HG03135 (cell line): ENCODE measurements at regions not wholly inside any gene's neighbourhood (a gene's known extent, or its start where the extent isn't known, plus 50 kb on each side); places are given as distances from the start of the nearest gene placed in this dataset.

ENCODE experiments used
- ATAC-seq: cut with Tn5 transposase; IDR thresholded peaks from one replicate; pipeline ENCODE4 v1.9.1; 2021; ENCODE audit warnings: mild to moderate bottlenecking, moderate library complexity; ENCODE audit not compliant: unreplicated experiment

- ATAC-seq = no peak
These were observed 54.4 kb downstream of the ZNF503 start for GRCh38 chr10:75347186-75347585.

GRCh38 chr10:75345738-75346137 is 55.8 kb downstream of the ZNF503 start:
- no peak for ATAC-seq

GRCh38 chr10:75344170-75344569 is 57.4 kb downstream of the ZNF503 start:
- no peak for ATAC-seq

- no peak for ATAC-seq
These were observed 59.2 kb downstream of the ZNF503 start for GRCh38 chr10:75342397-75342796.

GRCh38 chr10:75335983-75336382 is 65.6 kb downstream of the ZNF503 start:
- no peak for ATAC-seq

- ATAC-seq = no peak
These were observed 66.4 kb downstream of the ZNF503 start for GRCh38 chr10:75335191-75335590.

GRCh38 chr10:75334720-75335119 is 66.8 kb downstream of the ZNF503 start:
- no peak for ATAC-seq

GRCh38 chr10:75332081-75332480 is 69.5 kb downstream of the ZNF503 start:
- no peak for ATAC-seq

DNA sequence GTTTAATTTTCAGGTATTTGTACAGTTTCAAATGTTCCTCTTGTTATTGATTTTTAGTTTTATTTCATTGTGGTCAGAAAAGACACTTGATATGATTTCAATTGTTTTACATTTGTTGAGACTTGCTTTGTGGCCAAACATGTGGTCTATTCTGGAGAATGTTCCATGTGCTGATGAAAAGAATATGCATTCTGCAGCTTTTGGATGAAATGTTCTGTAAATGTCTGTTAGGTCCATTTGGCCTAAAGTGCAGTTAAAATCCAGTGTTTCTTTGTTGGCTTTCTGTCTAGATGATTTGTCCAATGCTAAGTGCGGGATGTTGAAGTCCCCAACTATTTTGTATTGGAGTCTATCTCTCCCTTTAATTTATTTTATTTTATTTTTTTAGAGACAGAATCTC is 70.5 kb downstream of the ZNF503 start:
- no peak for ATAC-seq

GRCh38 chr10:75329190-75329745 is 72.3 kb downstream of the ZNF503 start:
- ATAC-seq = no peak

- no peak for ATAC-seq
These were observed 75.3 kb downstream of the ZNF503 start for GRCh38 chr10:75326306-75326705.

GRCh38 chr10:75319274-75319673 is 82.3 kb downstream of the ZNF503 start:
- ATAC-seq = no peak

GRCh38 chr10:75314570-75314969 is 78.8 kb upstream of the COMTD1 start:
- ATAC-seq = no peak

DNA sequence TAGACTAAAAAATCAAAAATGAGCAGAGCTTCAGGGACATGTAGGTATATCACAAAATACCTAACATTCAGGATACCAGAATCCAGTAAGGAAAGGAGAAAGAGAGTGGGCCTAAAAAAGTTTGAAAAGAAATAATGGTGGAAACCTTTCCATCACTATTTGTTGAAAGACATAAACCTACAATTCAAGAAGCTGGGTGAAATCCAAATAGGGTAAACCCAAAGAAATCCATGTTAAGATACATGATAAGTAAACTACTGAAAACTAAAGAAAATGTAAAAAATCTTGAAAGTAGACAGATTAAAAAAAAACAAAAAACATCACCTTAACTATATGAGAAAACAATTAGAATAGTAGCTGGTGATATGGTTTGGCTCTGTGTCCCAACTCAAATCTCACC is 76.7 kb upstream of the COMTD1 start:
- ATAC-seq = no peak

GRCh38 chr10:75305675-75306074 is 69.9 kb upstream of the COMTD1 start:
- no peak for ATAC-seq

DNA sequence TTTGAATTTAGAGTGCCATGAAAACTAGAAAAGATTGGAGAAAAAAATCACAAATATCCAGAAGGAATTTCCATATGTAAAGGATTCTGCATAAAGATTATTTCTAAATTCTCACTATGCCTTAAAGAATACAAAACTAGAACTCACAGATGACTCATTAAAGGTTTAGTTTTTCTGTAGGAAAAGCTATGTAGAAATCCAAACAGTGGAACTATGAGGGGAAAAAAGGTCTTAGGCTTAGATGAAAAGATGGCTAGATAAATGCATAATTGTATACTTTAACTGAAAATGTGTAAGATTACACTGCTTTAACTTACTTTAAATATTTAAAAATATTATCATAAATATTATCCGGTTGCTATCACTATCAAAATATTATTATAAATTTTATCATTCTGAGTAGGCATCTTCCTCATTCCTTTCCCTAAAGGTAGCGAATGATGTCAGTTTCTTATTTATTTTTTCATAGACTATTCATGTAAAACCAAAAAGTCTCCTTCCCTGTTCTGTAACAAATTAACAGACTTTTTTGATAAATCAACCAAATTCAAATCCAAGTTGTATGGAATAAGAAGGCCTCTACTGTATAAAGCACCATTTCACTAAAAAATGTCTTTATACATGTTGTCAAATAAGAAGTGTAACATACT is 69.1 kb upstream of the COMTD1 start:
- ATAC-seq = no peak

DNA sequence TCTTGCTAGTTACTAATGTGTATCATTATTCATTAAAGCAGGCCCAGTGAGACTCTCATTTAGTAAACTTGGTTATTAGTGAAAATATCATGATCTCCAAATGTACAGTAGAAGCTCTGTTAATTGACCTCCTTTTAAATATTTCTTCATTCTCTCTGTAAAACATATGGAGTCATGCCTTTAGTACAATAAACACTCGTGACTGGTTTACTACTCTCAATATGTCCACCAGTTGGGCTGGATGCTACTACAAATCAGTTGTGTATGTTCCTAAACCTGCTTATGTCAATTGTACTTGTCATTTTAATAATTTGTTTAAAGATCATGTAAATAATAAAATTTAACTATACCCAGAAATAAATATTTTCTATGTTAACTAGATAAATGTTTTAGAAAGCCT is 68.6 kb upstream of the COMTD1 start:
- no peak for ATAC-seq

DNA sequence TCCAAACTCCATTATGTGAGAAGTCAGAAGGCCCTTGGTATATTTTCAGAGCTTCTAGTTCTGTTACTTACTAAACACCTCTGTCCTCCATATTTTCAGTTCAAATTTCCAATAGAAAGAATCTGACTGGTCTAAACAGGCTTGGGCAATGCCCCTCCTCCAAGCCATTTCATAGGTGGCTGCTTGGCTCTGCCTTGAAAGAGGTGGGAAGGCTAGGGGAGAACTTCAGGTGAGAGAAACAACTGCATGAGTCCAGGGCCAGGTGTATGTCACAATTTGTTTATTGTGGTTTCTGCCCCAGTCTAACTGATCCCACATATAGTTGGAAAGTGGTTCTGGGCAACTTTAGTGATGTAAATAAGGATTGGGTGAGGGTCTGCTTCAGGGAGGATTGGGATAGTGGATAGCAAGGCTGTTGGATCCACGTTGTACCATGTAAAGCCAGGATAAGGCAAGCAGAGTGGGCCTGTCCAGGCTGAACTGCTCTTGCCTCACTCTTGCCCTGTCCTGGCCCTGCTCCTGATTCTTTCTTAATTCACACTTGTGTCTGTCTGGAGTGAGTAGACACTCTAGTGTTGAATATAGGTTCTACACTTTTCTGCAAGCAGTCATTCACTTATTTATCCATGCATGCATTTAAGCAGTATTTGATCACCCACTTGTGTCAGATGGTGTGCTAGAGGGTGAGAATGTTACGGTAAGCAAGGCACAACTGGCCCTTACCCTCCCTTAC is 67.5 kb upstream of the COMTD1 start:
- no peak for ATAC-seq

- ATAC-seq = no peak
These were observed 66.3 kb upstream of the COMTD1 start for GRCh38 chr10:75302029-75302428.

GRCh38 chr10:75297021-75297599 is 61.4 kb upstream of the COMTD1 start:
- no peak for ATAC-seq

- ATAC-seq = no peak
These were observed 60.2 kb upstream of the COMTD1 start for GRCh38 chr10:75295868-75296441.
